ENCODE measurements at regions not wholly inside any gene's neighbourhood (a gene's known extent, or its start where the extent isn't known, plus 50 kb on each side); places are given as distances from the start of the nearest gene placed in this dataset.
"Not testable (repeated sequence)": the region's sequence is repeated elsewhere in the genome, so short reads cannot be mapped to it uniquely, and the experiment has no call there.

DNA sequence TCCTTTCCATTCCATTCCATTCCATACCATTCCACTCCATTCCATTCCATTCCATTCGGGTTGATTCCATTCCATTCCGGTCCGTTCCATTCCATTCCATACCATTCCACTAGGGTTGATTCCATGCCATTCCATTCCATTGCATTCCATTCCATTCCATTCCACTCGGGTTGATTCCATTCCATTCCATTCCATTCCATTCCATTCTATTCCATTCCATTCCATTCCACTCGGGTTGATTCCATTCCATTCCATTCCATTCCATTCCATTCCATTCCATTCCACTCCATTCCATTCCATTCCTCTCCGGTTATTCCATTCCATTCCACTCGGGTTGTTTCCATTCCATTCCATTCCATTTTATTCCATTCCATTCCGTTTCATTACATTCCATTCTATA lies 153.4 kb downstream of the CWH43 start:
- TF ChIP-seq, protein P1, sequence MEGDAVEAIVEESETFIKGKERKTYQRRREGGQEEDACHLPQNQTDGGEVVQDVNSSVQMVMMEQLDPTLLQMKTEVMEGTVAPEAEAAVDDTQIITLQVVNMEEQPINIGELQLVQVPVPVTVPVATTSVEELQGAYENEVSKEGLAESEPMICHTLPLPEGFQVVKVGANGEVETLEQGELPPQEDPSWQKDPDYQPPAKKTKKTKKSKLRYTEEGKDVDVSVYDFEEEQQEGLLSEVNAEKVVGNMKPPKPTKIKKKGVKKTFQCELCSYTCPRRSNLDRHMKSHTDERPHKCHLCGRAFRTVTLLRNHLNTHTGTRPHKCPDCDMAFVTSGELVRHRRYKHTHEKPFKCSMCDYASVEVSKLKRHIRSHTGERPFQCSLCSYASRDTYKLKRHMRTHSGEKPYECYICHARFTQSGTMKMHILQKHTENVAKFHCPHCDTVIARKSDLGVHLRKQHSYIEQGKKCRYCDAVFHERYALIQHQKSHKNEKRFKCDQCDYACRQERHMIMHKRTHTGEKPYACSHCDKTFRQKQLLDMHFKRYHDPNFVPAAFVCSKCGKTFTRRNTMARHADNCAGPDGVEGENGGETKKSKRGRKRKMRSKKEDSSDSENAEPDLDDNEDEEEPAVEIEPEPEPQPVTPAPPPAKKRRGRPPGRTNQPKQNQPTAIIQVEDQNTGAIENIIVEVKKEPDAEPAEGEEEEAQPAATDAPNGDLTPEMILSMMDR (IDR thresholded peaks at IDR 0.05), result not testable (repeated sequence)
- not testable (repeated sequence) for TF ChIP-seq POLR2AphosphoS5 (IDR thresholded peaks at IDR 0.05); POLR2A (IDR thresholded peaks at IDR 0.05; ENCODE audit: low read depth)

Measured in esophagus muscularis mucosa (tissue), 3 donors.